Heart left ventricle (tissue), 13 donors: ENCODE measurements at regions not wholly inside any gene's neighbourhood (a gene's known extent, or its start where the extent isn't known, plus 50 kb on each side); places are given as distances from the start of the nearest gene placed in this dataset.
"Not testable (repeated sequence)": the region's sequence is repeated elsewhere in the genome, so short reads cannot be mapped to it uniquely, and the experiment has no call there.

Source experiments
- POLR2A ChIP-seq, 2 donors: fragments of 450-650 bp; IDR thresholded peaks; one replicate each; pipeline ENCODE4 v1.6.1; 2017; ENCODE audit warnings: antibody characterized with exemption in 2 of 2, mild to moderate bottlenecking in 2 of 2, moderate library complexity in 2 of 2
- TF ChIP-seq, protein P1 (sequence below), 12 donors: fragments of 200-600 bp; sonication (generic) in 4 of 12; IDR thresholded peaks; one replicate each; pipeline versions ENCODE4 v1.5.0 to v1.8.0; 2018 to 2022; ENCODE audit warnings: antibody characterized with exemption in 12 of 12, mild to moderate bottlenecking in 5 of 12
- donor health status: ischemic (EF 13 %, LVEDD 7.1; RV severe dilation, severe dysfunction).
- donor health status: DM: no; HTN: yes; CAD: no.
- donor health status: DM: no; HTN: no; CAD: no.
- donor health status: ischemic (EF 25% LVEDD 6.9; RV normal size, moderate dysfunction).
- donor health status: ischemic (EF 25% LVEDD 5.7; RV mildly dilated, moderate dysfunction).
- donor health status: ischemic (EF 35%, LVEDD 5.7; RV mildly dilated, moderate dysfunction).
- donor health status: nonischemic (EF 11% LVEDD 7.7; RV severe dilation, severe dysfunction).
- donor health status: DM: yes; HTN: yes; CAD: no.
- donor health status: PGD.
- donor health status: ischemic (EF 29% LVEDD 5.4; RV normal size, mild dysfunction).
- donor health status: nonischemic (EF 23%, LVEDD 6.1; RV moderate dilation, normal function).

DNA sequence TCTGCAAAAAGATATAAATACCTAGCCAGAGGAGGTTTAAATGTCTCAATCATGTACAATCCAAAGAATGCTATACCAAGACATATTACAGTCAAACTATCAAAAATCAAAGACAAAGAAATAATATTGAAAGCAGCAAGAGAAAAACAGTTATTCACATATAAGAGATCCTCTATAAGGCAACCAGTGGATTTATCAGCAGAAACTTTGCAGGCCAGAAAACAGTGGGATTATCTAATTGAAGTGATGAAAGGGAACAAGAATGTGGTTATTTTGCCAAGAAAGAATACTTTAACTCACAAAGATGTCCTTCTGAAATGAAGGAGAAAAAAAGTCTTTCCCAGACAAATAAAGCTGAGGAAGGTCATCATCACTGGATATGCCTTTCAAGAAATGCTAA, 1318.0 kb downstream of the CDH12 start:
- TF ChIP-seq, protein P1, sequence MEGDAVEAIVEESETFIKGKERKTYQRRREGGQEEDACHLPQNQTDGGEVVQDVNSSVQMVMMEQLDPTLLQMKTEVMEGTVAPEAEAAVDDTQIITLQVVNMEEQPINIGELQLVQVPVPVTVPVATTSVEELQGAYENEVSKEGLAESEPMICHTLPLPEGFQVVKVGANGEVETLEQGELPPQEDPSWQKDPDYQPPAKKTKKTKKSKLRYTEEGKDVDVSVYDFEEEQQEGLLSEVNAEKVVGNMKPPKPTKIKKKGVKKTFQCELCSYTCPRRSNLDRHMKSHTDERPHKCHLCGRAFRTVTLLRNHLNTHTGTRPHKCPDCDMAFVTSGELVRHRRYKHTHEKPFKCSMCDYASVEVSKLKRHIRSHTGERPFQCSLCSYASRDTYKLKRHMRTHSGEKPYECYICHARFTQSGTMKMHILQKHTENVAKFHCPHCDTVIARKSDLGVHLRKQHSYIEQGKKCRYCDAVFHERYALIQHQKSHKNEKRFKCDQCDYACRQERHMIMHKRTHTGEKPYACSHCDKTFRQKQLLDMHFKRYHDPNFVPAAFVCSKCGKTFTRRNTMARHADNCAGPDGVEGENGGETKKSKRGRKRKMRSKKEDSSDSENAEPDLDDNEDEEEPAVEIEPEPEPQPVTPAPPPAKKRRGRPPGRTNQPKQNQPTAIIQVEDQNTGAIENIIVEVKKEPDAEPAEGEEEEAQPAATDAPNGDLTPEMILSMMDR (IDR thresholded peaks at IDR 0.05) = not testable (repeated sequence)
- TF ChIP-seq POLR2A (IDR thresholded peaks at IDR 0.05) = not testable (repeated sequence)
